Liver (tissue), 3 donors: ENCODE measurements at regions not wholly inside any gene's neighbourhood (a gene's known extent, or its start where the extent isn't known, plus 50 kb on each side); places are given as distances from the start of the nearest gene placed in this dataset.

ENCODE experiments used
- JUND ChIP-seq, 2 donors: IDR thresholded peaks; 2 replicates each; pipeline ENCODE4 v1.6.1; 2016; ENCODE audit warnings: antibody characterized with exemption in 2 of 2
- MAX ChIP-seq: IDR thresholded peaks from 2 replicates; pipeline ENCODE4 v1.6.1; 2016; ENCODE audit warnings: antibody characterized with exemption
- RAD21 ChIP-seq, 2 donors: IDR thresholded peaks; 2 replicates each; pipeline ENCODE4 v1.6.1; 2016; ENCODE audit warnings: antibody characterized with exemption in 2 of 2, mild to moderate bottlenecking in 2 of 2
- REST ChIP-seq: IDR thresholded peaks from 2 replicates; pipeline ENCODE4 v1.6.1; 2016; ENCODE audit warnings: antibody characterized with exemption, mild to moderate bottlenecking
- SP1 ChIP-seq: IDR thresholded peaks from 2 replicates; pipeline ENCODE4 v1.6.1; 2018; ENCODE audit warnings: antibody characterized with exemption, mild to moderate bottlenecking
- TF ChIP-seq, protein P1 (sequence below): fragments of 150-350 bp; IDR thresholded peaks from 2 replicates; pipeline ENCODE4 v1.5.1; 2017; ENCODE audit warnings: improper control_type of control experiment, low read depth, low read length; ENCODE audit not compliant: missing input control
- donor health status: healthy.
- donor health status: healthy.

- TF ChIP-seq, protein P1, sequence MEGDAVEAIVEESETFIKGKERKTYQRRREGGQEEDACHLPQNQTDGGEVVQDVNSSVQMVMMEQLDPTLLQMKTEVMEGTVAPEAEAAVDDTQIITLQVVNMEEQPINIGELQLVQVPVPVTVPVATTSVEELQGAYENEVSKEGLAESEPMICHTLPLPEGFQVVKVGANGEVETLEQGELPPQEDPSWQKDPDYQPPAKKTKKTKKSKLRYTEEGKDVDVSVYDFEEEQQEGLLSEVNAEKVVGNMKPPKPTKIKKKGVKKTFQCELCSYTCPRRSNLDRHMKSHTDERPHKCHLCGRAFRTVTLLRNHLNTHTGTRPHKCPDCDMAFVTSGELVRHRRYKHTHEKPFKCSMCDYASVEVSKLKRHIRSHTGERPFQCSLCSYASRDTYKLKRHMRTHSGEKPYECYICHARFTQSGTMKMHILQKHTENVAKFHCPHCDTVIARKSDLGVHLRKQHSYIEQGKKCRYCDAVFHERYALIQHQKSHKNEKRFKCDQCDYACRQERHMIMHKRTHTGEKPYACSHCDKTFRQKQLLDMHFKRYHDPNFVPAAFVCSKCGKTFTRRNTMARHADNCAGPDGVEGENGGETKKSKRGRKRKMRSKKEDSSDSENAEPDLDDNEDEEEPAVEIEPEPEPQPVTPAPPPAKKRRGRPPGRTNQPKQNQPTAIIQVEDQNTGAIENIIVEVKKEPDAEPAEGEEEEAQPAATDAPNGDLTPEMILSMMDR: no peak
- TF ChIP-seq MAX (no peak), SP1 (no peak), REST (no peak), RAD21 (IDR thresholded peaks at IDR 0.05) (no peak), JUND (IDR thresholded peaks at IDR 0.05) (no peak)
Observed at GRCh38 chr2:15737314-15738224, 145.9 kb downstream of the DDX1 start.
